SK-N-SH (cell line): ENCODE measurements at regions not wholly inside any gene's neighbourhood (a gene's known extent, or its start where the extent isn't known, plus 50 kb on each side); places are given as distances from the start of the nearest gene placed in this dataset.

Source experiments
- CTCF ChIA-PET: fragments of 300-600, 350-600 bp; formaldehyde crosslinking; extraction: SDS; loops from one replicate; lab custom pipeline; 2021; lab: Yijun Ruan, JAX
- POLR2A ChIA-PET: fragments of 350-600 bp; sonication (Branson Sonifier 250); formaldehyde crosslinking; extraction: SDS; loops from one replicate; lab custom pipeline; 2020; ENCODE audit warnings: antibody characterized with exemption, inconsistent platforms; lab: Yijun Ruan, JAX
- DNase-seq: peaks from one replicate; pipeline ENCODE4 v3.0.0; 2012
- H2AFZ ChIP-seq: fragments of 200-600 bp; sonication (generic); 2 replicates; pipeline ENCODE4 v1.8.1; 2016; ENCODE audit warnings: antibody characterized with exemption, mild to moderate bottlenecking, low read depth
- H3F3A ChIP-seq: fragments of 200-600 bp; sonication (generic); replicated peaks from 2 replicates; pipeline ENCODE3; 2016; ENCODE audit warnings: antibody characterized with exemption, mild to moderate bottlenecking; ENCODE audit not compliant: insufficient read depth
- H3K27ac ChIP-seq, 2 experiments: fragments of 200-500 bp in 1 of 2; fragments of 200-600 bp in 1 of 2; sonication (Bioruptor generic) in 1 of 2; sonication (generic), shearing (Covaris generic) in 1 of 2; 2 replicates each; pipeline versions ENCODE4 v1.5.1 to v1.6.1; 2014 to 2016; ENCODE audit warnings: low read depth in 2 of 2, inconsistent platforms in 1 of 2, low read length in 1 of 2, mild to moderate bottlenecking in 1 of 2, mixed read lengths in 1 of 2
- H3K27me3 ChIP-seq: fragments of 200-600 bp; sonication (generic), shearing (Covaris generic); 2 replicates; pipeline ENCODE4 v1.6.1; 2016; ENCODE audit warnings: mixed run types; ENCODE audit not compliant: insufficient read depth
- H3K36me3 ChIP-seq, 2 experiments: fragments of 200-500 bp in 1 of 2; fragments of 200-600 bp in 1 of 2; sonication (Bioruptor generic) in 1 of 2; sonication (generic) in 1 of 2; replicated peaks in 1 of 2; 2 replicates each; pipeline versions ENCODE3 to v1.5.1; 2014 to 2016; ENCODE audit warnings: low read length in 1 of 2, mild to moderate bottlenecking in 1 of 2; ENCODE audit not compliant: insufficient read depth in 2 of 2, control insufficient read depth in 1 of 2
- H3K4me1 ChIP-seq, 2 experiments: fragments of 200-500 bp in 1 of 2; fragments of 200-600 bp in 1 of 2; sonication (Bioruptor generic) in 1 of 2; sonication (generic), shearing (Covaris generic) in 1 of 2; 2 replicates each; pipeline versions ENCODE4 v1.5.1 to v1.6.1; 2014 to 2016; ENCODE audit warnings: low read depth in 1 of 2, low read length in 1 of 2, mixed run types in 1 of 2; ENCODE audit not compliant: insufficient read depth in 2 of 2, control insufficient read depth in 1 of 2
- H3K4me2 ChIP-seq: fragments of 200-600 bp; sonication (generic), shearing (Covaris generic); 2 replicates; pipeline ENCODE4 v1.6.1; 2017; ENCODE audit warnings: mixed run types
- H3K4me3 ChIP-seq, 2 experiments: fragments of 200-500 bp in 1 of 2; fragments of 200-600 bp in 1 of 2; sonication (Bioruptor generic) in 1 of 2; sonication (generic), shearing (Covaris generic) in 1 of 2; 2 replicates each; pipeline versions ENCODE4 v1.5.1 to v1.8.1; 2014 to 2016; ENCODE audit warnings: low read depth in 2 of 2, inconsistent platforms in 1 of 2, low read length in 1 of 2, mild to moderate bottlenecking in 1 of 2, mixed read lengths in 1 of 2, moderate library complexity in 1 of 2
- H3K79me2 ChIP-seq: fragments of 200-600 bp; sonication (generic); 2 replicates; pipeline ENCODE4 v1.8.1; 2017; ENCODE audit warnings: mild to moderate bottlenecking; ENCODE audit not compliant: insufficient read depth
- H3K9ac ChIP-seq: fragments of 200-600 bp; sonication (generic); 2 replicates; pipeline ENCODE4 v1.6.1; 2017; ENCODE audit warnings: mixed run types
- H3K9me2 ChIP-seq: fragments of 200-600 bp; sonication (generic); 2 replicates; pipeline ENCODE4 v1.6.1; 2017; ENCODE audit warnings: mixed run types
- H3K9me3 ChIP-seq: fragments of 200-600 bp; sonication (generic); 2 replicates; pipeline ENCODE4 v1.6.1; 2017; ENCODE audit warnings: mixed run types, mild to moderate bottlenecking, moderate library complexity
- H4K20me1 ChIP-seq: fragments of 200-600 bp; sonication (generic); 2 replicates; pipeline ENCODE4 v1.6.1; 2017; ENCODE audit warnings: mild to moderate bottlenecking, mixed run types; ENCODE audit not compliant: insufficient read depth
- CHD2 ChIP-seq: fragments of 150-350 bp; IDR thresholded peaks from 2 replicates; pipeline ENCODE4 v1.6.1; 2018; ENCODE audit warnings: low read length; ENCODE audit not compliant: partially characterized antibody
- EP300 ChIP-seq, 2 experiments: IDR thresholded peaks; 2 replicates each; pipeline versions ENCODE4 v1.4.0 to v1.6.1; 2012; ENCODE audit warnings: borderline replicate concordance in 1 of 2, low read depth in 1 of 2, low read length in 1 of 2
- FOSL2 ChIP-seq: IDR thresholded peaks from 2 replicates; pipeline ENCODE4 v1.4.0; 2012; ENCODE audit warnings: low read depth, mild to moderate bottlenecking, moderate library complexity, borderline replicate concordance
- FOXJ3 ChIP-seq: sonication (generic); formaldehyde crosslinking; IDR thresholded peaks from 2 replicates; pipeline ENCODE4 v1.5.1; 2020; ENCODE audit warnings: mild to moderate bottlenecking, missing genetic modification reagents
- GABPA ChIP-seq: IDR thresholded peaks from 2 replicates; pipeline ENCODE4 v1.4.0; 2012; ENCODE audit warnings: low read depth, mild to moderate bottlenecking
- GATA2 ChIP-seq: sonication (generic); formaldehyde crosslinking; IDR thresholded peaks from 2 replicates; pipeline ENCODE4 v1.5.0; 2020; ENCODE audit warnings: mild to moderate bottlenecking, missing genetic modification reagents
- MEF2A ChIP-seq: IDR thresholded peaks from 2 replicates; pipeline ENCODE4 v1.4.0; 2012; ENCODE audit warnings: low read depth, borderline replicate concordance
- MXI1 ChIP-seq: IDR thresholded peaks from 2 replicates; pipeline ENCODE4 v1.6.1; 2012; ENCODE audit warnings: mild to moderate bottlenecking, low read depth, low read length, improper control_type of control experiment
- POLR2AphosphoS5 ChIP-seq: IDR thresholded peaks from 2 replicates; pipeline ENCODE4 v1.6.1; 2012; ENCODE audit warnings: low read depth, low read length
- SIN3A ChIP-seq: IDR thresholded peaks from 2 replicates; pipeline ENCODE4 v1.6.1; 2012; ENCODE audit warnings: low read depth, mild to moderate bottlenecking, low read length, moderate library complexity, borderline replicate concordance
- TAF1 ChIP-seq: IDR thresholded peaks from 2 replicates; pipeline ENCODE4 v1.6.1; 2012; ENCODE audit warnings: low read depth, mild to moderate bottlenecking, low read length, moderate library complexity, borderline replicate concordance
- YY1 ChIP-seq: IDR thresholded peaks from 2 replicates; pipeline ENCODE4 v1.4.0; 2012; ENCODE audit warnings: low read depth, mild to moderate bottlenecking
- WGBS: methylation state at CpG from one replicate; pipeline ENCODE4 v1.1.6; 2017; ENCODE audit warnings: low lambda C conversion rate; 5-methylcytosine and 5-hydroxymethylcytosine counted together
- TF ChIP-seq, protein P1 (sequence below): IDR thresholded peaks from 2 replicates; pipeline ENCODE4 v1.4.0; 2012; ENCODE audit warnings: low read depth
- TF ChIP-seq, protein P2 (sequence below): fragments of 150-350 bp; IDR thresholded peaks from 2 replicates; pipeline ENCODE4 v1.6.1; 2016; ENCODE audit warnings: mild to moderate bottlenecking, low read depth, low read length
- TF ChIP-seq, protein P3 (sequence below): IDR thresholded peaks from 2 replicates; pipeline ENCODE4; 2012
- TF ChIP-seq, protein P4 (sequence below): IDR thresholded peaks from 2 replicates; pipeline ENCODE4 v1.4.0; 2012; ENCODE audit warnings: low read depth, borderline replicate concordance
- TF ChIP-seq, protein P5 (sequence below): fragments of 200-600 bp; sonication (generic); IDR thresholded peaks from 2 replicates; pipeline ENCODE4 v1.6.1; 2017; ENCODE audit warnings: antibody characterized with exemption, mild to moderate bottlenecking, moderate library complexity

DNA sequence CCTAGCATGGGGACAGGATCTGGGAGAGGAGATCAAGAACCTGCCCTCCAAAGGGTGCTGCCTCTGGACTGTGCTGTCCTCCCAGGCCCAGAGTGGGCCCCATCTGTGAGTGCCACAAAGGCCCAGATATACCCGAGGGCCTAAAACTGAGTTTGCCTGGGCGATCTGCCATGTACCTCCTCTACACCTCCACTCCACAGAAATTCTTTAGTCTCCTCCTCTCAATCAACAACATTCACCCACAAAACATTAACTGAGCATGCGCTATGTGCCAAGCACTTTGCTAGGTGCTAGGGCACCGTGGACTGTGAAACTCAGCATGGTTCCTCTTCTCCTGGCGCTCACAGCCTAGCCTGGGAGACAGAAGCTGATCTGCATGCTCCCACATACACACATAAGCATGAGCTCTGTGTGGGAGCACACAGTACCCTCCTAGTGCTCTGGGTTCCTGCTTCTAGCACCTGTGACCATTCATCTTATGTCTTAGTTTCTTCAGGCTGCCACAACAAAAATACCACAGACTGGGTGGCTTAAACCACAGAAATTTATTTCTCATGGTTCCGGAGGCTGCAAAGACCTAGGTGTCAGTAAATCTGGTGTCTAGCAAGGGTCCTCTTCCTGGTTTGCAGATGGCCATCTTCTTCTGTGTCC, 82.0 kb upstream of the FSTL4 start:
- Histone ChIP-seq H3K9me3 (no peaks in the 10 kb centered on the region), H3K79me2 (no peaks in the 10 kb centered on the region), H3K4me2 (no peak overlapping the region), H3K27ac (no peak overlapping the region), H3K36me3 (no peaks in the 10 kb centered on the region), H2AFZ (no peak overlapping the region), H3K9ac (no peak overlapping the region), H3F3A (no peaks in the 10 kb centered on the region), H3K27me3 (no peaks in the 10 kb centered on the region; the same call in 1 of the 2 replicates), H3K9me2 (no peaks in the 10 kb centered on the region), H3K4me1 (peaks cover 0 to 7% of the 10 kb centered on the region in 2 experiments; a peak in 1 of 4 replicates), H4K20me1 (no peaks in the 10 kb centered on the region), H3K4me3 (no peak overlapping the region)
- POLR2A ChIA-PET = no interaction called here
- no peak for TF ChIP-seq EP300 (IDR thresholded peaks at IDR 0.05; ENCODE audit: borderline replicate concordance in 1 of 2, low read depth in 1 of 2, low read length in 1 of 2)
- TF ChIP-seq MXI1 = no peak
- TF ChIP-seq FOXJ3 (CRISPR knock-in tag) = no peak
- TF ChIP-seq, protein P1, sequence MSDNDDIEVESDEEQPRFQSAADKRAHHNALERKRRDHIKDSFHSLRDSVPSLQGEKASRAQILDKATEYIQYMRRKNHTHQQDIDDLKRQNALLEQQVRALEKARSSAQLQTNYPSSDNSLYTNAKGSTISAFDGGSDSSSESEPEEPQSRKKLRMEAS = no peak
- no peak for TF ChIP-seq YY1
- TF ChIP-seq, protein P2, sequence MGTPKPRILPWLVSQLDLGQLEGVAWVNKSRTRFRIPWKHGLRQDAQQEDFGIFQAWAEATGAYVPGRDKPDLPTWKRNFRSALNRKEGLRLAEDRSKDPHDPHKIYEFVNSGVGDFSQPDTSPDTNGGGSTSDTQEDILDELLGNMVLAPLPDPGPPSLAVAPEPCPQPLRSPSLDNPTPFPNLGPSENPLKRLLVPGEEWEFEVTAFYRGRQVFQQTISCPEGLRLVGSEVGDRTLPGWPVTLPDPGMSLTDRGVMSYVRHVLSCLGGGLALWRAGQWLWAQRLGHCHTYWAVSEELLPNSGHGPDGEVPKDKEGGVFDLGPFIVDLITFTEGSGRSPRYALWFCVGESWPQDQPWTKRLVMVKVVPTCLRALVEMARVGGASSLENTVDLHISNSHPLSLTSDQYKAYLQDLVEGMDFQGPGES = no peak
- TF ChIP-seq SIN3A = no peak
- TF ChIP-seq, protein P3, sequence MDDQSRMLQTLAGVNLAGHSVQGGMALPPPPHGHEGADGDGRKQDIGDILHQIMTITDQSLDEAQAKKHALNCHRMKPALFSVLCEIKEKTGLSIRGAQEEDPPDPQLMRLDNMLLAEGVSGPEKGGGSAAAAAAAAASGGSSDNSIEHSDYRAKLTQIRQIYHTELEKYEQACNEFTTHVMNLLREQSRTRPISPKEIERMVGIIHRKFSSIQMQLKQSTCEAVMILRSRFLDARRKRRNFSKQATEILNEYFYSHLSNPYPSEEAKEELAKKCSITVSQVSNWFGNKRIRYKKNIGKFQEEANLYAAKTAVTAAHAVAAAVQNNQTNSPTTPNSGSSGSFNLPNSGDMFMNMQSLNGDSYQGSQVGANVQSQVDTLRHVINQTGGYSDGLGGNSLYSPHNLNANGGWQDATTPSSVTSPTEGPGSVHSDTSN = no peak
- no peak for TF ChIP-seq CHD2
- TF ChIP-seq MEF2A = no peak
- TF ChIP-seq TAF1 = no peak
- TF ChIP-seq POLR2AphosphoS5 = no peak
- no peak for DNase-seq
- CTCF ChIA-PET = no interaction called here
- 47% methylated on average over 6 of the region's 6 CpGs for WGBS

DNA sequence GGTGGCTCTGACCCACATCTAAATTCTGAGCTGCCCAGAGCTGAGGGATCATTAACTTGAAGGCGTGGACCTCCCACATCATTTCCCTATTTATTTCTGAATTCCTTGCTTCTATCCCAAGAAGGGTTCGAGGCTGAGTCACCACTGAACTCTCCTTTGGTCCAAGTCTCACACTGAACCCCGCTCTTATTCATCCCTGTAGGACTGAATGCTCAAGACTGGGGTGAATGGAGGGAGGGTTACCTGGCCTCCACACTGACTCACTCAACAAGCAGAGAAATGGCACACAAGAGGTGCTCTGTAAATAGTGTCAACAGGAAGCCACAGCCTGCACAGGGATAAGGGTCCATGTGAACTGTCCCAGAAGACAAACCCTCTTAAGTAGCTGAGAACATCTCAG, 79.1 kb upstream of the FSTL4 start:
- Histone ChIP-seq H3K27me3 (no peaks in the 10 kb centered on the region; the same call in 1 of the 2 replicates), H3K36me3 (no peaks in the 10 kb centered on the region), H3F3A (no peaks in the 10 kb centered on the region), H3K9me2 (no peaks in the 10 kb centered on the region), H3K9ac (no peak overlapping the region), H3K4me3 (no peak overlapping the region), H4K20me1 (no peaks in the 10 kb centered on the region), H3K27ac (no peak overlapping the region), H2AFZ (no peak overlapping the region), H3K4me2 (no peak overlapping the region), H3K79me2 (no peaks in the 10 kb centered on the region), H3K4me1 (peaks cover 0 to 13% of the 10 kb centered on the region in 2 experiments; a peak in 1 of 4 replicates), H3K9me3 (no peaks in the 10 kb centered on the region)
- no peak for TF ChIP-seq GABPA
- TF ChIP-seq, protein P4, sequence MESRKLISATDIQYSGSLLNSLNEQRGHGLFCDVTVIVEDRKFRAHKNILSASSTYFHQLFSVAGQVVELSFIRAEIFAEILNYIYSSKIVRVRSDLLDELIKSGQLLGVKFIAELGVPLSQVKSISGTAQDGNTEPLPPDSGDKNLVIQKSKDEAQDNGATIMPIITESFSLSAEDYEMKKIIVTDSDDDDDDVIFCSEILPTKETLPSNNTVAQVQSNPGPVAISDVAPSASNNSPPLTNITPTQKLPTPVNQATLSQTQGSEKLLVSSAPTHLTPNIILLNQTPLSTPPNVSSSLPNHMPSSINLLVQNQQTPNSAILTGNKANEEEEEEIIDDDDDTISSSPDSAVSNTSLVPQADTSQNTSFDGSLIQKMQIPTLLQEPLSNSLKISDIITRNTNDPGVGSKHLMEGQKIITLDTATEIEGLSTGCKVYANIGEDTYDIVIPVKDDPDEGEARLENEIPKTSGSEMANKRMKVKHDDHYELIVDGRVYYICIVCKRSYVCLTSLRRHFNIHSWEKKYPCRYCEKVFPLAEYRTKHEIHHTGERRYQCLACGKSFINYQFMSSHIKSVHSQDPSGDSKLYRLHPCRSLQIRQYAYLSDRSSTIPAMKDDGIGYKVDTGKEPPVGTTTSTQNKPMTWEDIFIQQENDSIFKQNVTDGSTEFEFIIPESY = no peak
- TF ChIP-seq MXI1 = no peak
- no peak for TF ChIP-seq GATA2 (CRISPR knock-in tag)
- TF ChIP-seq EP300 (IDR thresholded peaks at IDR 0.05; ENCODE audit: borderline replicate concordance in 1 of 2, low read depth in 1 of 2, low read length in 1 of 2) = no peak
- TF ChIP-seq, protein P5, sequence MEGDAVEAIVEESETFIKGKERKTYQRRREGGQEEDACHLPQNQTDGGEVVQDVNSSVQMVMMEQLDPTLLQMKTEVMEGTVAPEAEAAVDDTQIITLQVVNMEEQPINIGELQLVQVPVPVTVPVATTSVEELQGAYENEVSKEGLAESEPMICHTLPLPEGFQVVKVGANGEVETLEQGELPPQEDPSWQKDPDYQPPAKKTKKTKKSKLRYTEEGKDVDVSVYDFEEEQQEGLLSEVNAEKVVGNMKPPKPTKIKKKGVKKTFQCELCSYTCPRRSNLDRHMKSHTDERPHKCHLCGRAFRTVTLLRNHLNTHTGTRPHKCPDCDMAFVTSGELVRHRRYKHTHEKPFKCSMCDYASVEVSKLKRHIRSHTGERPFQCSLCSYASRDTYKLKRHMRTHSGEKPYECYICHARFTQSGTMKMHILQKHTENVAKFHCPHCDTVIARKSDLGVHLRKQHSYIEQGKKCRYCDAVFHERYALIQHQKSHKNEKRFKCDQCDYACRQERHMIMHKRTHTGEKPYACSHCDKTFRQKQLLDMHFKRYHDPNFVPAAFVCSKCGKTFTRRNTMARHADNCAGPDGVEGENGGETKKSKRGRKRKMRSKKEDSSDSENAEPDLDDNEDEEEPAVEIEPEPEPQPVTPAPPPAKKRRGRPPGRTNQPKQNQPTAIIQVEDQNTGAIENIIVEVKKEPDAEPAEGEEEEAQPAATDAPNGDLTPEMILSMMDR = no peak
- TF ChIP-seq YY1 = no peak
- TF ChIP-seq FOSL2 = no peak
- 11% methylated on average over 3 of the region's 3 CpGs for WGBS
- ChIA-PET POLR2A (no interaction called here), CTCF (interaction anchor here (1.0 to 1.4 kb wide), 4 partner anchors 9 to 177 kb away, joined by 3 read pairs; no protein-coding TSS in a partner anchor)
- no peak for DNase-seq
